Caco-2 (cell line): ENCODE measurements at regions not wholly inside any gene's neighbourhood (a gene's known extent, or its start where the extent isn't known, plus 50 kb on each side); places are given as distances from the start of the nearest gene placed in this dataset.
"Not testable (repeated sequence)": the region's sequence is repeated elsewhere in the genome, so short reads cannot be mapped to it uniquely, and the experiment has no call there.

Experiments used
- BruUV-seq: library from RNA; stranded (reverse); fragments of 400-500 nt; replicated peaks from 2 replicates; lab custom pipeline; 2021; lab: Mats Ljungman, UMichigan
- CTCF ChIA-PET: fragments of 300-600 bp; sonication (Branson Sonifier 250); formaldehyde crosslinking; loops from one replicate; lab custom pipeline; 2022; ENCODE audit warnings: antibody characterized with exemption; lab: Charles Lee
- POLR2A ChIA-PET: fragments of 300-600 bp; sonication (Branson Sonifier 250); formaldehyde crosslinking; loops from one replicate; lab custom pipeline; 2022; ENCODE audit warnings: antibody characterized with exemption; lab: Charles Lee
- DNase-seq, 2 experiments: peaks; one replicate each; pipeline versions ENCODE4 v3.0.0 to v3.0.0-alpha.2; 2020 to 2022
- H3K27me3 ChIP-seq: replicated peaks from 2 replicates; pipeline ENCODE4 v1.6.0; 2011; ENCODE audit warnings: low read length; ENCODE audit not compliant: control insufficient read depth, insufficient read depth
- H3K36me3 ChIP-seq: 2 replicates; pipeline ENCODE4 v1.5.1; 2011; ENCODE audit warnings: low read length; ENCODE audit not compliant: control insufficient read depth, insufficient read depth
- H3K4me1 ChIP-seq: fragments of 250-450 bp; sonication (Bioruptor Pico); 2 replicates; pipeline ENCODE4 v1.5.1; 2020; ENCODE audit warnings: mild to moderate bottlenecking
- H3K4me3 ChIP-seq: 2 replicates; pipeline ENCODE4 v1.5.1; 2011; ENCODE audit warnings: low read depth, mild to moderate bottlenecking, control low read depth, low read length
- H3K9me3 ChIP-seq: fragments of 250-450 bp; sonication (Bioruptor Pico); 2 replicates; pipeline ENCODE4 v1.5.1; 2020; ENCODE audit warnings: mild to moderate bottlenecking, moderate library complexity
- H3K27ac Mint-ChIP-seq: one replicate; pipeline ENCODE4 v1.8.0; 2022; ENCODE audit warnings: mixed read lengths; ENCODE audit not compliant: unreplicated experiment
- H3K27me3 Mint-ChIP-seq: one replicate; pipeline ENCODE4 v1.8.0; 2022; ENCODE audit warnings: mixed read lengths; ENCODE audit not compliant: insufficient read depth, unreplicated experiment
- H3K36me3 Mint-ChIP-seq: one replicate; pipeline ENCODE4 v1.8.0; 2022; ENCODE audit warnings: mild to moderate bottlenecking, mixed read lengths; ENCODE audit not compliant: insufficient read depth, unreplicated experiment
- H3K4me1 Mint-ChIP-seq: one replicate; pipeline ENCODE4 v1.8.0; 2022; ENCODE audit warnings: low read depth, mixed read lengths; ENCODE audit not compliant: unreplicated experiment
- H3K4me3 Mint-ChIP-seq: one replicate; pipeline ENCODE4 v1.8.0; 2022; ENCODE audit warnings: mild to moderate bottlenecking, moderate library complexity, mixed read lengths; ENCODE audit not compliant: unreplicated experiment
- H3K9me3 Mint-ChIP-seq: one replicate; pipeline ENCODE4 v1.8.0; 2022; ENCODE audit warnings: mixed read lengths; ENCODE audit not compliant: unreplicated experiment
- CTCF ChIP-seq, 2 experiments: fragments of 200-600 bp in 1 of 2; IDR thresholded peaks; 1 replicate in 1 of 2; 2 replicates in 1 of 2; pipeline versions ENCODE4 v1.5.1 to v1.8.0; 2011 to 2022; ENCODE audit warnings: antibody characterized with exemption in 1 of 2, control low read depth in 1 of 2, inconsistent platforms in 1 of 2, low read depth in 1 of 2, low read length in 1 of 2, mild to moderate bottlenecking in 1 of 2, moderate library complexity in 1 of 2; ENCODE audit not compliant: insufficient read depth in 1 of 2, severe bottlenecking in 1 of 2, unreplicated experiment in 1 of 2
- intact Hi-C: fragments of 100-400 bp; cut with micrococcal nuclease; formaldehyde crosslinking; loops from one replicate; pipeline ENCODE4 v1.10.0; 2022; ENCODE audit not compliant: unreplicated experiment

- no TSS peak for BruUV-seq
- H3K36me3 Mint-ChIP-seq: peaks cover 22% of the 10 kb centered on the region
Measured at GRCh38 chr13:60273971-60274527, 110.3 kb upstream of the DIAPH3 start.

GRCh38 chr13:60274655-60275054 is 110.9 kb upstream of the DIAPH3 start:
- peaks cover 33% of the 10 kb centered on the region for H3K4me1 Mint-ChIP-seq
- TF ChIP-seq CTCF (IDR thresholded peaks at IDR 0.05; ENCODE audit: insufficient read depth in 1 of 2, low read depth in 1 of 2, low read length in 1 of 2, severe bottlenecking in 1 of 2, unreplicated experiment in 1 of 2): no peak
- H3K36me3 Mint-ChIP-seq: peaks cover 22% of the 10 kb centered on the region
- Histone ChIP-seq H3K36me3 (no peaks in the 10 kb centered on the region), H3K4me1 (peaks cover 47% of the 10 kb centered on the region), H3K4me3 (no peak overlapping the region), H3K27me3 (no peaks in the 10 kb centered on the region), H3K9me3 (0 out of 2 replicates have a peak, but pooled peaks cover 3% of the 10 kb centered on the region)
- peak overlapping the region; percentile 31 for H3K4me3 Mint-ChIP-seq
- intact Hi-C loops: loop anchor here (1.0 to 5.0 kb wide), 5 partner anchors 44 to 583 kb away; no protein-coding TSS in a partner anchor
- no peak for DNase-seq
- peak overlapping the region; percentile 92 for H3K27ac Mint-ChIP-seq
- ChIA-PET POLR2A (no interaction called here), CTCF (no interaction called here)
- peaks cover 17% of the 10 kb centered on the region for H3K9me3 Mint-ChIP-seq
- no peaks in the 10 kb centered on the region for H3K27me3 Mint-ChIP-seq
- BruUV-seq: no TSS peak

More at GRCh38 chr13:60273971-60274527, 110.3 kb upstream of the DIAPH3 start:
- Mint-ChIP-seq H3K4me3 (peak overlapping the region; percentile 31), H3K9me3 (peaks cover 17% of the 10 kb centered on the region), H3K27ac (peak overlapping the region; percentile 92), H3K4me1 (peaks cover 33% of the 10 kb centered on the region), H3K27me3 (no peaks in the 10 kb centered on the region)
- CTCF ChIA-PET: no interaction called here
- POLR2A ChIA-PET: interaction anchor here (0.5 kb wide), 1 partner anchor 582 kb away, joined by 6 read pairs; no protein-coding TSS in a partner anchor
- Histone ChIP-seq H3K36me3 (no peaks in the 10 kb centered on the region), H3K4me1 (peaks cover 53% of the 10 kb centered on the region), H3K4me3 (no peak overlapping the region), H3K27me3 (no peaks in the 10 kb centered on the region), H3K9me3 (0 out of 2 replicates have a peak, but pooled peaks cover 3% of the 10 kb centered on the region)
- intact Hi-C loops: loop anchor here (1.0 to 5.0 kb wide), 5 partner anchors 43 to 583 kb away; no protein-coding TSS in a partner anchor
- DNase-seq: peak; percentile 72 to 79
- TF ChIP-seq CTCF (IDR thresholded peaks at IDR 0.05; ENCODE audit: insufficient read depth in 1 of 2, low read depth in 1 of 2, low read length in 1 of 2, severe bottlenecking in 1 of 2, unreplicated experiment in 1 of 2): no peak

GRCh38 chr13:60275208-60275607 is 111.5 kb upstream of the DIAPH3 start:
- CTCF ChIA-PET: no interaction called here

GRCh38 chr13:60280524-60280923 is 116.5 kb upstream of the TDRD3 start:
- H3K27ac Mint-ChIP-seq, CTCF ChIA-PET, H3K27me3 ChIP-seq, H3K4me3 ChIP-seq, H3K4me3 Mint-ChIP-seq, H3K4me1 Mint-ChIP-seq, H3K9me3 ChIP-seq, H3K4me1 ChIP-seq, H3K9me3 Mint-ChIP-seq, H3K36me3 Mint-ChIP-seq, BruUV-seq, POLR2A ChIA-PET, DNase-seq, H3K27me3 Mint-ChIP-seq, H3K36me3 ChIP-seq, intact Hi-C loops: not testable (repeated sequence)

More at GRCh38 chr13:60275208-60275607, 111.5 kb upstream of the DIAPH3 start:
- Mint-ChIP-seq H3K27me3 (no peaks in the 10 kb centered on the region), H3K27ac (peak overlapping the region; percentile 92), H3K36me3 (peaks cover 22% of the 10 kb centered on the region), H3K4me3 (no peak overlapping the region), H3K4me1 (peaks cover 33% of the 10 kb centered on the region), H3K9me3 (peaks cover 17% of the 10 kb centered on the region)
- Histone ChIP-seq H3K27me3 (no peaks in the 10 kb centered on the region), H3K4me3 (no peak overlapping the region), H3K36me3 (no peaks in the 10 kb centered on the region), H3K9me3 (0 out of 2 replicates have a peak, but pooled peaks cover 3% of the 10 kb centered on the region), H3K4me1 (peaks cover 41% of the 10 kb centered on the region)
- no TSS peak for BruUV-seq
- intact Hi-C loops: loop anchor here (2.0 kb wide), 1 partner anchor 44 kb away; no protein-coding TSS in a partner anchor
- POLR2A ChIA-PET: interaction anchor here (0.6 kb wide), 1 partner anchor 25 kb away, joined by 4 read pairs; no protein-coding TSS in a partner anchor
- DNase-seq: no peak
- TF ChIP-seq CTCF (IDR thresholded peaks at IDR 0.05; ENCODE audit: insufficient read depth in 1 of 2, low read depth in 1 of 2, low read length in 1 of 2, severe bottlenecking in 1 of 2, unreplicated experiment in 1 of 2): no peak
